SK-N-SH treated with all-trans-retinoic acid at 6 μM for 48 hours (cell line): ENCODE measurements at regions not wholly inside any gene's neighbourhood (a gene's known extent, or its start where the extent isn't known, plus 50 kb on each side); places are given as distances from the start of the nearest gene placed in this dataset.

Experiments used
- ARNTL ChIP-seq: fragments of 450-650 bp; formaldehyde crosslinking; IDR thresholded peaks from 2 replicates; pipeline ENCODE4 v1.5.0; 2020; ENCODE audit warnings: low read depth, mild to moderate bottlenecking, moderate library complexity, borderline replicate concordance
- ISL1 ChIP-seq: fragments of 250-450 bp; sonication (Bioruptor Pico); IDR thresholded peaks from 2 replicates; pipeline ENCODE4 v2.1.2; 2022; ENCODE audit warnings: mild to moderate bottlenecking, moderate library complexity
- ZNF8 ChIP-seq: fragments of 450-650 bp; formaldehyde crosslinking; IDR thresholded peaks from 2 replicates; pipeline ENCODE4 v1.5.0; 2020; ENCODE audit warnings: mild to moderate bottlenecking, moderate library complexity
- TF ChIP-seq, protein P1 (sequence below): fragments of 250-450 bp; sonication (Bioruptor Pico); IDR thresholded peaks from 2 replicates; pipeline ENCODE4 v1.8.0; 2020; ENCODE audit warnings: mild to moderate bottlenecking, moderate library complexity, borderline replicate concordance
- TF ChIP-seq, protein P2 (sequence below): fragments of 250-450 bp; sonication (Bioruptor Pico); IDR thresholded peaks from 2 replicates; pipeline ENCODE4 v1.5.1; 2020; ENCODE audit warnings: low read depth, mild to moderate bottlenecking, moderate library complexity

DNA sequence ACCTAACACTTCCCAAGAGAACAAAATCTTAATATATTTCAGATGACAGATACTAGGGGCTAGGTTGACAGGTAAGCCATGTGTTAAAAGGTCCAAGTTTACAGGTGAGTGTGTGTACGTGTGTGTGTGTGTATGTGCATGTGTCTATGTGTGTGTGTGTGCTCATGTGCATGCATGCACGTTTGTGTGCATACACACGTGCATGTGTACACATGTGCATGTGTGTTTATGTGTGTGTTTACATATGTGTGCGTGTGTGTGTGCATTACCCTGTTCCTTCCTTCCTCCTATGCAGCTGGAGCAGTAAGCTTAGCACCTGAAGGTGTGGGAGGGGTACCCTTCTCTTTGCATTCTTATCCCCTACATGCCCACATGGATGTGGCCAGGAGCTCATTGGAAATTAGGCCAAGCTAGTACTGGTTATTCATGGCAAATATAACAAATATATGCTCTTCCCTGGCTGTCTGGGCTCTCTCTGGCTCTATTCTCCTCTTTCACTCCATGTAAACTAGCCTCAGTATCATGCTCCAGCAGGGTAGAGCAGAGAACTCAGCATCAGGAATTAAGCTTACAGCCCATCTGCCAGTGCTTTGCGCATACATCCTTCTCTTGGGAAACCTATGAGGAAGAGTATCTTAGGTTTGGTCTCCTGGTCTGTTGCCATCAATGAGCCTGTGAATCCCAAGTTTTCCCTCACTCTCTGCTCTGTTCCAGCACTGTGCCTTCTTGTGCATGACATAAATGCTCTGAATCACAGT, 258.0 kb upstream of the MYOCD start:
- TF ChIP-seq, protein P1, sequence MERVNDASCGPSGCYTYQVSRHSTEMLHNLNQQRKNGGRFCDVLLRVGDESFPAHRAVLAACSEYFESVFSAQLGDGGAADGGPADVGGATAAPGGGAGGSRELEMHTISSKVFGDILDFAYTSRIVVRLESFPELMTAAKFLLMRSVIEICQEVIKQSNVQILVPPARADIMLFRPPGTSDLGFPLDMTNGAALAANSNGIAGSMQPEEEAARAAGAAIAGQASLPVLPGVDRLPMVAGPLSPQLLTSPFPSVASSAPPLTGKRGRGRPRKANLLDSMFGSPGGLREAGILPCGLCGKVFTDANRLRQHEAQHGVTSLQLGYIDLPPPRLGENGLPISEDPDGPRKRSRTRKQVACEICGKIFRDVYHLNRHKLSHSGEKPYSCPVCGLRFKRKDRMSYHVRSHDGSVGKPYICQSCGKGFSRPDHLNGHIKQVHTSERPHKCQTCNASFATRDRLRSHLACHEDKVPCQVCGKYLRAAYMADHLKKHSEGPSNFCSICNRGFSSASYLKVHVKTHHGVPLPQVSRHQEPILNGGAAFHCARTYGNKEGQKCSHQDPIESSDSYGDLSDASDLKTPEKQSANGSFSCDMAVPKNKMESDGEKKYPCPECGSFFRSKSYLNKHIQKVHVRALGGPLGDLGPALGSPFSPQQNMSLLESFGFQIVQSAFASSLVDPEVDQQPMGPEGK (CRISPR knock-in tag): no peak
- TF ChIP-seq ZNF8 (no peak), ARNTL (no peak), ISL1 (CRISPR knock-in tag) (no peak)
- TF ChIP-seq, protein P2, sequence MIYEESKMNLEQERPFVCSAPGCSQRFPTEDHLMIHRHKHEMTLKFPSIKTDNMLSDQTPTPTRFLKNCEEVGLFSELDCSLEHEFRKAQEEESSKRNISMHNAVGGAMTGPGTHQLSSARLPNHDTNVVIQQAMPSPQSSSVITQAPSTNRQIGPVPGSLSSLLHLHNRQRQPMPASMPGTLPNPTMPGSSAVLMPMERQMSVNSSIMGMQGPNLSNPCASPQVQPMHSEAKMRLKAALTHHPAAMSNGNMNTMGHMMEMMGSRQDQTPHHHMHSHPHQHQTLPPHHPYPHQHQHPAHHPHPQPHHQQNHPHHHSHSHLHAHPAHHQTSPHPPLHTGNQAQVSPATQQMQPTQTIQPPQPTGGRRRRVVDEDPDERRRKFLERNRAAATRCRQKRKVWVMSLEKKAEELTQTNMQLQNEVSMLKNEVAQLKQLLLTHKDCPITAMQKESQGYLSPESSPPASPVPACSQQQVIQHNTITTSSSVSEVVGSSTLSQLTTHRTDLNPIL (CRISPR knock-in tag): no peak
